ENCODE measurements at regions not wholly inside any gene's neighbourhood (a gene's known extent, or its start where the extent isn't known, plus 50 kb on each side); places are given as distances from the start of the nearest gene placed in this dataset.

- TF ChIP-seq CTCF (IDR thresholded peaks at IDR 0.05): no peak
- H3K4me1 ChIP-seq: peaks cover 17% of the 10 kb centered on the region
- no peak overlapping the region for H2AFZ ChIP-seq
- no peak overlapping the region for H3K27ac ChIP-seq
- H3K36me3 ChIP-seq (ENCODE audit: control insufficient read depth, insufficient read depth, low read length): no peaks in the 10 kb centered on the region
- no peak overlapping the region for H3K4me3 ChIP-seq (ENCODE audit: low read depth, low read length)
- H3K27me3 ChIP-seq (ENCODE audit: control insufficient read depth, insufficient read depth, low read length): no peaks in the 10 kb centered on the region
- no peak overlapping the region for H3K4me2 ChIP-seq (ENCODE audit: low read length)
- no peak overlapping the region for H3K9ac ChIP-seq
- H3K9me3 ChIP-seq (ENCODE audit: control insufficient read depth, low read length): no peaks in the 10 kb centered on the region
- no peaks in the 10 kb centered on the region for H3K79me2 ChIP-seq
Observed at GRCh38 chr2:8238521-8239230, 443.2 kb upstream of the ID2 start.

- peaks cover 14% of the 10 kb centered on the region for H3K4me1 ChIP-seq
- H3K4me3 ChIP-seq (ENCODE audit: low read depth, low read length): no peak overlapping the region
- no peak overlapping the region for H3K27ac ChIP-seq
- no peaks in the 10 kb centered on the region for H3K9me3 ChIP-seq (ENCODE audit: control insufficient read depth, low read length)
- H2AFZ ChIP-seq: no peak overlapping the region
- H3K36me3 ChIP-seq (ENCODE audit: control insufficient read depth, insufficient read depth, low read length): no peaks in the 10 kb centered on the region
- H3K4me2 ChIP-seq (ENCODE audit: low read length): no peak overlapping the region
- H3K79me2 ChIP-seq: no peaks in the 10 kb centered on the region
- H3K9ac ChIP-seq: no peak overlapping the region
- H3K27me3 ChIP-seq (ENCODE audit: control insufficient read depth, insufficient read depth, low read length): no peaks in the 10 kb centered on the region
- TF ChIP-seq CTCF (IDR thresholded peaks at IDR 0.05): no peak
Observed at GRCh38 chr2:8239531-8240088, 442.2 kb upstream of the ID2 start.

GRCh38 chr2:8241317-8241716, 440.5 kb upstream of the ID2 start:
- H3K27me3 ChIP-seq (ENCODE audit: control insufficient read depth, insufficient read depth, low read length): no peaks in the 10 kb centered on the region
- H3K4me2 ChIP-seq (ENCODE audit: low read length): no peak overlapping the region
- no peaks in the 10 kb centered on the region for H3K79me2 ChIP-seq
- H3K4me1 ChIP-seq: peaks cover 4% of the 10 kb centered on the region
- TF ChIP-seq CTCF (IDR thresholded peaks at IDR 0.05): no peak
- H3K9me3 ChIP-seq (ENCODE audit: control insufficient read depth, low read length): no peaks in the 10 kb centered on the region
- no peak overlapping the region for H2AFZ ChIP-seq
- H3K9ac ChIP-seq: no peak overlapping the region
- H3K27ac ChIP-seq: no peak overlapping the region
- H3K4me3 ChIP-seq (ENCODE audit: low read depth, low read length): no peak overlapping the region
- no peaks in the 10 kb centered on the region for H3K36me3 ChIP-seq (ENCODE audit: control insufficient read depth, insufficient read depth, low read length)

GRCh38 chr2:8242739-8243138, 439.1 kb upstream of the ID2 start:
- no peaks in the 10 kb centered on the region for H3K36me3 ChIP-seq (ENCODE audit: control insufficient read depth, insufficient read depth, low read length)
- no peak overlapping the region for H3K9ac ChIP-seq
- no peak overlapping the region for H3K4me3 ChIP-seq (ENCODE audit: low read depth, low read length)
- no peak overlapping the region for H2AFZ ChIP-seq
- no peaks in the 10 kb centered on the region for H3K4me1 ChIP-seq
- no peaks in the 10 kb centered on the region for H3K79me2 ChIP-seq
- H3K27ac ChIP-seq: no peak overlapping the region
- H3K4me2 ChIP-seq (ENCODE audit: low read length): no peak overlapping the region
- TF ChIP-seq CTCF (IDR thresholded peaks at IDR 0.05): no peak
- H3K9me3 ChIP-seq (ENCODE audit: control insufficient read depth, low read length): no peaks in the 10 kb centered on the region
- H3K27me3 ChIP-seq (ENCODE audit: control insufficient read depth, insufficient read depth, low read length): no peaks in the 10 kb centered on the region

Measured in parathyroid adenoma (tissue), 2 donors.